IMR-90 (cell line): ENCODE measurements at regions not wholly inside any gene's neighbourhood (a gene's known extent, or its start where the extent isn't known, plus 50 kb on each side); places are given as distances from the start of the nearest gene placed in this dataset.

Source experiments
- ATAC-seq: fragments of 200-7000 bp; cut with Tn5 transposase; 2 replicates; pipeline ENCODE4 v1.9.1; 2020; ENCODE audit warnings: low read depth, mild to moderate bottlenecking, moderate library complexity
- BruUV-seq: library from RNA; stranded (reverse); fragments of 400-500 nt; replicated peaks from 2 replicates; lab custom pipeline; 2021; lab: Mats Ljungman, UMichigan
- CTCF ChIA-PET: fragments of 300-600 bp; formaldehyde crosslinking; extraction: SDS; loops from one replicate; lab custom pipeline; 2021; ENCODE audit warnings: antibody characterized with exemption; lab: Yijun Ruan, JAX
- POLR2A ChIA-PET: fragments of 300-600 bp; sonication (Branson Sonifier 250); formaldehyde crosslinking; loops from one replicate; lab custom pipeline; 2022; ENCODE audit warnings: antibody characterized with exemption; ENCODE audit not compliant: unreplicated experiment; lab: Charles Lee
- DNase-seq: peaks from one replicate; pipeline ENCODE4 v3.0.0; 2013
- H2AFZ ChIP-seq: replicated peaks from 2 replicates; pipeline ENCODE3; 2013; ENCODE audit warnings: low read length, mild to moderate bottlenecking; ENCODE audit not compliant: poor library complexity
- H2AK5ac ChIP-seq: 2 replicates; pipeline ENCODE4 v1.6.1; 2013; ENCODE audit warnings: low read depth, low read length, inconsistent platforms
- H2AK9ac ChIP-seq: replicated peaks from 2 replicates; pipeline ENCODE3; 2013; ENCODE audit warnings: mild to moderate bottlenecking, low read depth, low read length, moderate library complexity; ENCODE audit not compliant: poor library complexity
- H2BK120ac ChIP-seq: 2 replicates; pipeline ENCODE4 v1.6.1; 2013; ENCODE audit warnings: low read depth, low read length, inconsistent platforms
- H2BK15ac ChIP-seq: 3 replicates; pipeline ENCODE4 v1.6.1; 2013; ENCODE audit warnings: low read depth, low read length, inconsistent platforms
- H2BK20ac ChIP-seq: 2 replicates; pipeline ENCODE4 v1.6.1; 2013; ENCODE audit warnings: low read depth, mild to moderate bottlenecking, inconsistent platforms, low read length, moderate library complexity
- H2BK5ac ChIP-seq: 2 replicates; pipeline ENCODE4 v1.6.1; 2013; ENCODE audit warnings: mild to moderate bottlenecking, low read depth, low read length, inconsistent platforms; ENCODE audit not compliant: poor library complexity, severe bottlenecking
- H3K14ac ChIP-seq: replicated peaks from 2 replicates; pipeline ENCODE4 v1.6.1; 2013; ENCODE audit warnings: low read depth, low read length, inconsistent platforms
- H3K18ac ChIP-seq: 2 replicates; pipeline ENCODE4 v1.6.1; 2013; ENCODE audit warnings: low read depth, low read length, control low read depth
- H3K23ac ChIP-seq: 2 replicates; pipeline ENCODE4 v1.6.1; 2013; ENCODE audit warnings: low read depth, low read length, inconsistent platforms
- H3K27ac ChIP-seq: 2 replicates; pipeline ENCODE4 v1.5.1; 2013; ENCODE audit warnings: mild to moderate bottlenecking, control low read depth, low read length; ENCODE audit not compliant: insufficient read depth
- H3K27me3 ChIP-seq: 2 replicates; pipeline ENCODE4 v1.6.1; 2013; ENCODE audit warnings: low read length; ENCODE audit not compliant: control insufficient read depth, insufficient read depth
- H3K36me3 ChIP-seq: 2 replicates; pipeline ENCODE4 v1.6.1; 2013; ENCODE audit warnings: low read length, mixed read lengths; ENCODE audit not compliant: control insufficient read depth, insufficient read depth
- H3K4ac ChIP-seq: 2 replicates; pipeline ENCODE4 v1.6.1; 2013; ENCODE audit warnings: low read depth, low read length, inconsistent platforms
- H3K4me1 ChIP-seq: 2 replicates; pipeline ENCODE4 v1.6.1; 2013; ENCODE audit warnings: low read length, mixed read lengths; ENCODE audit not compliant: control insufficient read depth, insufficient read depth
- H3K4me2 ChIP-seq: 2 replicates; pipeline ENCODE4 v1.6.1; 2013; ENCODE audit warnings: low read depth, mild to moderate bottlenecking, control low read depth, low read length, moderate library complexity
- H3K4me3 ChIP-seq: 2 replicates; pipeline ENCODE4 v1.5.1; 2013; ENCODE audit warnings: low read depth, mild to moderate bottlenecking, control low read depth, low read length, moderate library complexity; ENCODE audit not compliant: insufficient read depth
- H3K56ac ChIP-seq: 2 replicates; pipeline ENCODE4 v1.6.1; 2013; ENCODE audit warnings: low read length, inconsistent platforms; ENCODE audit not compliant: insufficient read depth; ENCODE audit errors: extremely low read depth
- H3K79me1 ChIP-seq, 2 experiments: 2 replicates each; pipeline ENCODE4 v1.6.1; 2013; ENCODE audit warnings: low read length in 2 of 2, inconsistent platforms in 1 of 2, low read depth in 1 of 2
- H3K9ac ChIP-seq: 2 replicates; pipeline ENCODE4 v1.6.1; 2013; ENCODE audit warnings: low read depth, low read length, control low read depth
- H3K9me1 ChIP-seq: 2 replicates; pipeline ENCODE4 v1.6.1; 2013; ENCODE audit warnings: low read length, inconsistent platforms; ENCODE audit not compliant: insufficient read depth
- H3K9me3 ChIP-seq: 2 replicates; pipeline ENCODE4 v1.6.1; 2013; ENCODE audit warnings: low read length; ENCODE audit not compliant: control insufficient read depth, insufficient read depth
- H4K20me1 ChIP-seq: 2 replicates; pipeline ENCODE4 v1.6.1; 2013; ENCODE audit warnings: low read length, inconsistent platforms; ENCODE audit not compliant: insufficient read depth
- H4K5ac ChIP-seq: 2 replicates; pipeline ENCODE4 v1.6.1; 2013; ENCODE audit warnings: mild to moderate bottlenecking, low read depth, low read length, control low read depth
- H4K8ac ChIP-seq, 2 experiments: 2 replicates each; pipeline ENCODE4 v1.6.1; 2013; ENCODE audit warnings: low read depth in 2 of 2, low read length in 2 of 2, control low read depth in 1 of 2, inconsistent platforms in 1 of 2
- H4K91ac ChIP-seq: 2 replicates; pipeline ENCODE4 v1.6.1; 2013; ENCODE audit warnings: low read depth, low read length, inconsistent platforms; ENCODE audit not compliant: insufficient read depth
- BHLHE40 ChIP-seq: fragments of 150-350 bp; IDR thresholded peaks from 2 replicates; pipeline ENCODE4 v1.6.1; 2016; ENCODE audit warnings: mild to moderate bottlenecking, low read depth, low read length
- CEBPB ChIP-seq: IDR thresholded peaks from 2 replicates; pipeline ENCODE4 v1.6.1; 2012; ENCODE audit warnings: low read depth, low read length, improper control_type of control experiment
- CHD1 ChIP-seq: IDR thresholded peaks from 2 replicates; pipeline ENCODE4 v1.6.1; 2012; ENCODE audit warnings: low read depth, low read length, improper control_type of control experiment
- ELK1 ChIP-seq: fragments of 150-350 bp; IDR thresholded peaks from 2 replicates; pipeline ENCODE4 v1.6.1; 2016; ENCODE audit warnings: low read depth, mild to moderate bottlenecking, low read length, moderate library complexity, borderline replicate concordance
- FOS ChIP-seq: fragments of 150-350 bp; IDR thresholded peaks from 2 replicates; pipeline ENCODE4 v1.6.1; 2016; ENCODE audit warnings: low read depth, low read length
- MAFK ChIP-seq: IDR thresholded peaks from 2 replicates; pipeline ENCODE4 v1.6.1; 2012; ENCODE audit warnings: low read depth, low read length, improper control_type of control experiment
- MXI1 ChIP-seq: IDR thresholded peaks from 2 replicates; pipeline ENCODE4 v1.6.1; 2012; ENCODE audit warnings: low read depth, mild to moderate bottlenecking, low read length, moderate library complexity, borderline replicate concordance
- NFE2L2 ChIP-seq: fragments of 150-350 bp; IDR thresholded peaks from 2 replicates; pipeline ENCODE4 v1.6.1; 2016; ENCODE audit warnings: low read depth, mild to moderate bottlenecking, low read length
- RCOR1 ChIP-seq: IDR thresholded peaks from 2 replicates; pipeline ENCODE4 v1.6.1; 2012; ENCODE audit warnings: mild to moderate bottlenecking, low read length, improper control_type of control experiment; ENCODE audit not compliant: insufficient replicate concordance
- RFX5 ChIP-seq: IDR thresholded peaks from 2 replicates; pipeline ENCODE4 v1.8.0; 2012; ENCODE audit warnings: low read depth, mild to moderate bottlenecking, low read length, moderate library complexity
- SMC3 ChIP-seq: fragments of 150-350 bp; IDR thresholded peaks from 2 replicates; pipeline ENCODE4 v1.6.1; 2016; ENCODE audit warnings: low read depth, mild to moderate bottlenecking, antibody characterized with exemption, low read length, moderate library complexity
- USF2 ChIP-seq: fragments of 150-350 bp; IDR thresholded peaks from 2 replicates; pipeline ENCODE4 v1.6.1; 2017; ENCODE audit warnings: mild to moderate bottlenecking, antibody characterized with exemption, low read length, low read depth
- dilution Hi-C: fragments of 300-500 bp; cut with HindIII; formaldehyde crosslinking; loops from one replicate; pipeline ENCODE4 v1.14.3; 2018; ENCODE audit warnings: low sequenced_read_pairs; ENCODE audit not compliant: unreplicated experiment
- in situ Hi-C: fragments of 300-500 bp; cut with MboI; formaldehyde crosslinking; loops from 3 replicates; pipeline ENCODE4 v1.14.3; 2019; ENCODE audit warnings: low sequenced_read_pairs, inconsistent platforms, mixed read lengths
- intact Hi-C: fragments of 100-400 bp; cut with micrococcal nuclease; formaldehyde crosslinking; loops from 2 replicates; pipeline ENCODE4 v1.10.0; 2022

GRCh38 chr1:98304888-98305287, 356.6 kb upstream of the SNX7 start:
- no peak overlapping the region for H3K27ac ChIP-seq
- H2AK9ac ChIP-seq, result no peak overlapping the region
- BruUV-seq, result no TSS peak
- no peak overlapping the region for H4K91ac ChIP-seq
- H4K8ac ChIP-seq, result no peak overlapping the region
- H3K4me1 ChIP-seq, result peaks cover 2% of the 10 kb centered on the region; the same call in 1 of the 2 replicates
- ATAC-seq, result peak; percentile 90
- no peaks in the 10 kb centered on the region for H3K27me3 ChIP-seq
- no peak overlapping the region for H2AFZ ChIP-seq
- H3K56ac ChIP-seq, result no peak overlapping the region
- no peak overlapping the region for H3K4me3 ChIP-seq
- H2BK120ac ChIP-seq, result no peak overlapping the region
- no peak overlapping the region for H3K4me2 ChIP-seq
- no peak overlapping the region for H3K9ac ChIP-seq
- POLR2A ChIA-PET, result no interaction called here
- no peak overlapping the region for H3K18ac ChIP-seq
- dilution Hi-C loops (no loop called here), intact Hi-C loops (no loop called here), in situ Hi-C loops (no loop called here)
- no peak overlapping the region for H3K23ac ChIP-seq
- H3K79me1 ChIP-seq, result no peaks in the 10 kb centered on the region
- peak; percentile 57 for DNase-seq
- no peak overlapping the region for H2BK20ac ChIP-seq
- H2BK5ac ChIP-seq, result no peak overlapping the region
- H3K36me3 ChIP-seq, result no peaks in the 10 kb centered on the region
- no peaks in the 10 kb centered on the region; the same call in 1 of the 2 replicates for H3K9me3 ChIP-seq
- no peaks in the 10 kb centered on the region for H4K20me1 ChIP-seq
- no peak overlapping the region for H2AK5ac ChIP-seq
- TF ChIP-seq ELK1, result no peak
- TF ChIP-seq MAFK, result no peak
- TF ChIP-seq CEBPB, result no peak
- TF ChIP-seq FOS, result no peak
- TF ChIP-seq MXI1, result no peak
- no peak for TF ChIP-seq SMC3
- TF ChIP-seq CHD1, result no peak
- no peak for TF ChIP-seq RFX5
- no peak for TF ChIP-seq NFE2L2
- TF ChIP-seq BHLHE40, result no peak
- no peak for TF ChIP-seq USF2
- TF ChIP-seq RCOR1, result no peak
- H2BK15ac ChIP-seq, result no peak overlapping the region
- H3K9me1 ChIP-seq, result no peaks in the 10 kb centered on the region
- H4K5ac ChIP-seq, result no peak overlapping the region
- CTCF ChIA-PET, result interaction anchor here (0.6 kb wide), 1 partner anchor 127 kb away, joined by 6 read pairs; no protein-coding TSS in a partner anchor
- no peak overlapping the region for H3K14ac ChIP-seq
- H3K4ac ChIP-seq, result no peak overlapping the region
